IMR-90 (cell line): ENCODE measurements at regions not wholly inside any gene's neighbourhood (a gene's known extent, or its start where the extent isn't known, plus 50 kb on each side); places are given as distances from the start of the nearest gene placed in this dataset.

ENCODE experiments used
- ATAC-seq: fragments of 200-7000 bp; cut with Tn5 transposase; 2 replicates; pipeline ENCODE4 v1.9.1; 2020; ENCODE audit warnings: low read depth, mild to moderate bottlenecking, moderate library complexity
- BruUV-seq: library from RNA; stranded (reverse); fragments of 400-500 nt; replicated peaks from 2 replicates; lab custom pipeline; 2021; lab: Mats Ljungman, UMichigan
- CTCF ChIA-PET: fragments of 300-600 bp; formaldehyde crosslinking; extraction: SDS; loops from one replicate; lab custom pipeline; 2021; ENCODE audit warnings: antibody characterized with exemption; lab: Yijun Ruan, JAX
- POLR2A ChIA-PET: fragments of 300-600 bp; sonication (Branson Sonifier 250); formaldehyde crosslinking; loops from one replicate; lab custom pipeline; 2022; ENCODE audit warnings: antibody characterized with exemption; ENCODE audit not compliant: unreplicated experiment; lab: Charles Lee
- DNase-seq: peaks from one replicate; pipeline ENCODE4 v3.0.0; 2013
- H2AFZ ChIP-seq: replicated peaks from 2 replicates; pipeline ENCODE3; 2013; ENCODE audit warnings: low read length, mild to moderate bottlenecking; ENCODE audit not compliant: poor library complexity
- H2AK5ac ChIP-seq: 2 replicates; pipeline ENCODE4 v1.6.1; 2013; ENCODE audit warnings: low read depth, low read length, inconsistent platforms
- H2AK9ac ChIP-seq: replicated peaks from 2 replicates; pipeline ENCODE3; 2013; ENCODE audit warnings: mild to moderate bottlenecking, low read depth, low read length, moderate library complexity; ENCODE audit not compliant: poor library complexity
- H2BK120ac ChIP-seq: 2 replicates; pipeline ENCODE4 v1.6.1; 2013; ENCODE audit warnings: low read depth, low read length, inconsistent platforms
- H2BK15ac ChIP-seq: 3 replicates; pipeline ENCODE4 v1.6.1; 2013; ENCODE audit warnings: low read depth, low read length, inconsistent platforms
- H2BK20ac ChIP-seq: 2 replicates; pipeline ENCODE4 v1.6.1; 2013; ENCODE audit warnings: low read depth, mild to moderate bottlenecking, inconsistent platforms, low read length, moderate library complexity
- H2BK5ac ChIP-seq: 2 replicates; pipeline ENCODE4 v1.6.1; 2013; ENCODE audit warnings: mild to moderate bottlenecking, low read depth, low read length, inconsistent platforms; ENCODE audit not compliant: poor library complexity, severe bottlenecking
- H3K14ac ChIP-seq: replicated peaks from 2 replicates; pipeline ENCODE4 v1.6.1; 2013; ENCODE audit warnings: low read depth, low read length, inconsistent platforms
- H3K18ac ChIP-seq: 2 replicates; pipeline ENCODE4 v1.6.1; 2013; ENCODE audit warnings: low read depth, low read length, control low read depth
- H3K23ac ChIP-seq: 2 replicates; pipeline ENCODE4 v1.6.1; 2013; ENCODE audit warnings: low read depth, low read length, inconsistent platforms
- H3K27ac ChIP-seq: 2 replicates; pipeline ENCODE4 v1.5.1; 2013; ENCODE audit warnings: mild to moderate bottlenecking, control low read depth, low read length; ENCODE audit not compliant: insufficient read depth
- H3K27me3 ChIP-seq: 2 replicates; pipeline ENCODE4 v1.6.1; 2013; ENCODE audit warnings: low read length; ENCODE audit not compliant: control insufficient read depth, insufficient read depth
- H3K36me3 ChIP-seq: 2 replicates; pipeline ENCODE4 v1.6.1; 2013; ENCODE audit warnings: low read length, mixed read lengths; ENCODE audit not compliant: control insufficient read depth, insufficient read depth
- H3K4ac ChIP-seq: 2 replicates; pipeline ENCODE4 v1.6.1; 2013; ENCODE audit warnings: low read depth, low read length, inconsistent platforms
- H3K4me1 ChIP-seq: 2 replicates; pipeline ENCODE4 v1.6.1; 2013; ENCODE audit warnings: low read length, mixed read lengths; ENCODE audit not compliant: control insufficient read depth, insufficient read depth
- H3K4me2 ChIP-seq: 2 replicates; pipeline ENCODE4 v1.6.1; 2013; ENCODE audit warnings: low read depth, mild to moderate bottlenecking, control low read depth, low read length, moderate library complexity
- H3K4me3 ChIP-seq: 2 replicates; pipeline ENCODE4 v1.5.1; 2013; ENCODE audit warnings: low read depth, mild to moderate bottlenecking, control low read depth, low read length, moderate library complexity; ENCODE audit not compliant: insufficient read depth
- H3K56ac ChIP-seq: 2 replicates; pipeline ENCODE4 v1.6.1; 2013; ENCODE audit warnings: low read length, inconsistent platforms; ENCODE audit not compliant: insufficient read depth; ENCODE audit errors: extremely low read depth
- H3K79me1 ChIP-seq, 2 experiments: 2 replicates each; pipeline ENCODE4 v1.6.1; 2013; ENCODE audit warnings: low read length in 2 of 2, inconsistent platforms in 1 of 2, low read depth in 1 of 2
- H3K9ac ChIP-seq: 2 replicates; pipeline ENCODE4 v1.6.1; 2013; ENCODE audit warnings: low read depth, low read length, control low read depth
- H3K9me1 ChIP-seq: 2 replicates; pipeline ENCODE4 v1.6.1; 2013; ENCODE audit warnings: low read length, inconsistent platforms; ENCODE audit not compliant: insufficient read depth
- H3K9me3 ChIP-seq: 2 replicates; pipeline ENCODE4 v1.6.1; 2013; ENCODE audit warnings: low read length; ENCODE audit not compliant: control insufficient read depth, insufficient read depth
- H4K20me1 ChIP-seq: 2 replicates; pipeline ENCODE4 v1.6.1; 2013; ENCODE audit warnings: low read length, inconsistent platforms; ENCODE audit not compliant: insufficient read depth
- H4K5ac ChIP-seq: 2 replicates; pipeline ENCODE4 v1.6.1; 2013; ENCODE audit warnings: mild to moderate bottlenecking, low read depth, low read length, control low read depth
- H4K8ac ChIP-seq, 2 experiments: 2 replicates each; pipeline ENCODE4 v1.6.1; 2013; ENCODE audit warnings: low read depth in 2 of 2, low read length in 2 of 2, control low read depth in 1 of 2, inconsistent platforms in 1 of 2
- H4K91ac ChIP-seq: 2 replicates; pipeline ENCODE4 v1.6.1; 2013; ENCODE audit warnings: low read depth, low read length, inconsistent platforms; ENCODE audit not compliant: insufficient read depth
- BHLHE40 ChIP-seq: fragments of 150-350 bp; IDR thresholded peaks from 2 replicates; pipeline ENCODE4 v1.6.1; 2016; ENCODE audit warnings: mild to moderate bottlenecking, low read depth, low read length
- MAZ ChIP-seq: IDR thresholded peaks from 2 replicates; pipeline ENCODE4 v1.6.1; 2012; ENCODE audit warnings: low read depth, mild to moderate bottlenecking, low read length, improper control_type of control experiment, moderate library complexity, borderline replicate concordance
- MXI1 ChIP-seq: IDR thresholded peaks from 2 replicates; pipeline ENCODE4 v1.6.1; 2012; ENCODE audit warnings: low read depth, mild to moderate bottlenecking, low read length, moderate library complexity, borderline replicate concordance
- NFE2L2 ChIP-seq: fragments of 150-350 bp; IDR thresholded peaks from 2 replicates; pipeline ENCODE4 v1.6.1; 2016; ENCODE audit warnings: low read depth, mild to moderate bottlenecking, low read length
- POLR2A ChIP-seq: IDR thresholded peaks from 2 replicates; pipeline ENCODE4 v1.6.1; 2012; ENCODE audit warnings: mild to moderate bottlenecking, low read depth, low read length
- RCOR1 ChIP-seq: IDR thresholded peaks from 2 replicates; pipeline ENCODE4 v1.6.1; 2012; ENCODE audit warnings: mild to moderate bottlenecking, low read length, improper control_type of control experiment; ENCODE audit not compliant: insufficient replicate concordance
- RFX5 ChIP-seq: IDR thresholded peaks from 2 replicates; pipeline ENCODE4 v1.8.0; 2012; ENCODE audit warnings: low read depth, mild to moderate bottlenecking, low read length, moderate library complexity
- SMC3 ChIP-seq: fragments of 150-350 bp; IDR thresholded peaks from 2 replicates; pipeline ENCODE4 v1.6.1; 2016; ENCODE audit warnings: low read depth, mild to moderate bottlenecking, antibody characterized with exemption, low read length, moderate library complexity
- WGBS, 2 experiments: methylation state at CpG; one replicate each; pipeline versions ENCODE4 v1.1.5 to v1.1.7; 2013; ENCODE audit warnings: missing lambda C conversion rate in 2 of 2; ENCODE audit not compliant: insufficient read length in 1 of 2; ENCODE audit errors: extremely low coverage in 2 of 2; 5-methylcytosine and 5-hydroxymethylcytosine counted together
- dilution Hi-C: fragments of 300-500 bp; cut with HindIII; formaldehyde crosslinking; loops from one replicate; pipeline ENCODE4 v1.14.3; 2018; ENCODE audit warnings: low sequenced_read_pairs; ENCODE audit not compliant: unreplicated experiment
- in situ Hi-C: fragments of 300-500 bp; cut with MboI; formaldehyde crosslinking; loops from 3 replicates; pipeline ENCODE4 v1.14.3; 2019; ENCODE audit warnings: low sequenced_read_pairs, inconsistent platforms, mixed read lengths
- intact Hi-C: fragments of 100-400 bp; cut with micrococcal nuclease; formaldehyde crosslinking; loops from 2 replicates; pipeline ENCODE4 v1.10.0; 2022
- TF ChIP-seq, protein P1 (sequence below): fragments of 150-350 bp; IDR thresholded peaks from 2 replicates; pipeline ENCODE4 v1.6.1; 2016; ENCODE audit warnings: low read depth, mild to moderate bottlenecking, low read length, moderate library complexity, borderline replicate concordance

DNA sequence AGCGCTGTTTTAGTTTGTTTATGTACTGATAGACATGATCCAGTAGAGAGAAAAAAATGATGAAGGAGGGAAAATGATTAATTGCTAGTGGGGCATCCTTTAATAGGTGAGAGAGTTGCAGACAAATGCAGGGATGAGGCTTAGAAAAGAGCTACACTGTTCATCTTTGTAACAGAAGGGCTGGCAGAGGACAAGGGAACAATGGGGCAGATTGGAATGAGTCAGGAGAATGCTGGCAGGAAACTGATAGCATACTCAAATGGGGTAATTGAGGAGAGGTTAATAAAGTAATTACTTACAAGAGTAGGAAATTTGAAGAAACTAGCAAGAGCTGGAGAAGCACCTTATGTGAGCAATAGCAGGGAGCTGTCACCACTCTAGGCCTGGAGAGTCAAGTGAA, 170.9 kb downstream of the OXSM start:
- no TSS peak for BruUV-seq
- no peaks in the 10 kb centered on the region for H3K27me3 ChIP-seq
- H3K9ac ChIP-seq, result no peak overlapping the region
- no peak overlapping the region for H2AFZ ChIP-seq
- ATAC-seq, result no peak
- H4K8ac ChIP-seq, result no peak overlapping the region
- H2BK120ac ChIP-seq, result no peak overlapping the region
- TF ChIP-seq BHLHE40 (no peak), RCOR1 (no peak), POLR2A (no peak), NFE2L2 (no peak), RFX5 (no peak), MAZ (no peak), MXI1 (no peak), SMC3 (no peak)
- TF ChIP-seq, protein P1, sequence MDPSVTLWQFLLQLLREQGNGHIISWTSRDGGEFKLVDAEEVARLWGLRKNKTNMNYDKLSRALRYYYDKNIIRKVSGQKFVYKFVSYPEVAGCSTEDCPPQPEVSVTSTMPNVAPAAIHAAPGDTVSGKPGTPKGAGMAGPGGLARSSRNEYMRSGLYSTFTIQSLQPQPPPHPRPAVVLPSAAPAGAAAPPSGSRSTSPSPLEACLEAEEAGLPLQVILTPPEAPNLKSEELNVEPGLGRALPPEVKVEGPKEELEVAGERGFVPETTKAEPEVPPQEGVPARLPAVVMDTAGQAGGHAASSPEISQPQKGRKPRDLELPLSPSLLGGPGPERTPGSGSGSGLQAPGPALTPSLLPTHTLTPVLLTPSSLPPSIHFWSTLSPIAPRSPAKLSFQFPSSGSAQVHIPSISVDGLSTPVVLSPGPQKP, result no peak
- no peaks in the 10 kb centered on the region for H3K9me3 ChIP-seq
- H2BK15ac ChIP-seq, result no peak overlapping the region
- ChIA-PET CTCF (no interaction called here), POLR2A (no interaction called here)
- no peak overlapping the region for H3K14ac ChIP-seq
- H4K20me1 ChIP-seq, result no peaks in the 10 kb centered on the region
- H3K27ac ChIP-seq, result no peak overlapping the region
- no peak overlapping the region for H3K18ac ChIP-seq
- H3K4me3 ChIP-seq, result no peak overlapping the region
- no peak for DNase-seq
- H3K4me1 ChIP-seq, result no peaks in the 10 kb centered on the region
- H4K5ac ChIP-seq, result no peak overlapping the region
- H3K36me3 ChIP-seq, result no peaks in the 10 kb centered on the region
- in situ Hi-C loops (no loop called here), intact Hi-C loops (no loop called here), dilution Hi-C loops (no loop called here)
- H2AK9ac ChIP-seq, result no peak overlapping the region
- H3K56ac ChIP-seq, result no peak overlapping the region
- H2BK20ac ChIP-seq, result no peak overlapping the region
- H2AK5ac ChIP-seq, result no peak overlapping the region
- H2BK5ac ChIP-seq, result no peak overlapping the region
- WGBS, 2 experiments, result 80% methylated on average over 1 of the region's 1 CpG; no CpG with 5 or more reads in 1 of the 2 experiments
- H3K79me1 ChIP-seq, result no peaks in the 10 kb centered on the region
- H3K23ac ChIP-seq, result no peak overlapping the region
- no peak overlapping the region for H3K4me2 ChIP-seq
- no peaks in the 10 kb centered on the region for H3K9me1 ChIP-seq
- no peak overlapping the region for H3K4ac ChIP-seq
- H4K91ac ChIP-seq, result no peak overlapping the region
